HFF-Myc (cell line): ENCODE measurements at regions not wholly inside any gene's neighbourhood (a gene's known extent, or its start where the extent isn't known, plus 50 kb on each side); places are given as distances from the start of the nearest gene placed in this dataset.

Experiments used
- DNase-seq: peaks from one replicate; pipeline ENCODE4 v3.0.0-alpha.2; 2011; ENCODE audit warnings: low read depth; ENCODE audit errors: extremely low read depth
- H3K4me3 ChIP-seq: replicated peaks from 2 replicates; pipeline ENCODE4 v1.5.1; 2011; ENCODE audit warnings: low read depth, mild to moderate bottlenecking, control low read depth, low read length
- TF ChIP-seq, protein P1 (sequence below): IDR thresholded peaks from 2 replicates; pipeline ENCODE4 v1.5.1; 2012; ENCODE audit warnings: mild to moderate bottlenecking, low read depth, low read length, control low read depth; ENCODE audit errors: missing control alignments

DNA sequence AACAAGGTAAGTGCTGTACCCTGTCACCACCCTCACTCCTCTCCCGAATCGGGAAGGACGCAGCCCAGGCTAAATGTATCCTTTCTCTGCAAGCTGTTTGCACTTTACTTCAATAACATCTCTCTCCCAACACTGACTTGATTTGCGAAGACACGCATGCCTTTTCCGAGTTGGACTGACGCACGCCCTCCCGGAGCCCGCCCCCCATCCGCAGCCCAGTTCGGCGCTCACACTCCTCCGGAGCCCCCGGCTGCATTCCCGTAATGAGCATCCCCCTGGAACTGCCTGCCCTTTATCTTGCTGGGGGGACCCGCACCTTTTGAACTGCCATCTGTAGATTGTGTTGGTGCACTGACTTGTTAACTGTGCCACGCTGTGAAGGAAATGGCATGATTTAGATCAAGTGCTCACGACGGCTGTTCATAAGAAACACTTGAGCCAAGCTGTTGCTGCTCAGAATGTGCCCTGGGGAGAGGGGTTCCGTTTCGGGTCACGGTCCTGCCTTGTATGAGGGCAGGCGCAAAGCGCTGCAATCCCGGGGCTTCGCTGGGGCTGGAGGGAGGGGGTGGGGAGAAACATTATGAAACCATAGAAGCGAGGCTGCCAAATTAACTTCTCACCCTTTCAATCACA lies 176.6 kb upstream of the CDKN3 start:
- no peak for DNase-seq
- TF ChIP-seq, protein P1, sequence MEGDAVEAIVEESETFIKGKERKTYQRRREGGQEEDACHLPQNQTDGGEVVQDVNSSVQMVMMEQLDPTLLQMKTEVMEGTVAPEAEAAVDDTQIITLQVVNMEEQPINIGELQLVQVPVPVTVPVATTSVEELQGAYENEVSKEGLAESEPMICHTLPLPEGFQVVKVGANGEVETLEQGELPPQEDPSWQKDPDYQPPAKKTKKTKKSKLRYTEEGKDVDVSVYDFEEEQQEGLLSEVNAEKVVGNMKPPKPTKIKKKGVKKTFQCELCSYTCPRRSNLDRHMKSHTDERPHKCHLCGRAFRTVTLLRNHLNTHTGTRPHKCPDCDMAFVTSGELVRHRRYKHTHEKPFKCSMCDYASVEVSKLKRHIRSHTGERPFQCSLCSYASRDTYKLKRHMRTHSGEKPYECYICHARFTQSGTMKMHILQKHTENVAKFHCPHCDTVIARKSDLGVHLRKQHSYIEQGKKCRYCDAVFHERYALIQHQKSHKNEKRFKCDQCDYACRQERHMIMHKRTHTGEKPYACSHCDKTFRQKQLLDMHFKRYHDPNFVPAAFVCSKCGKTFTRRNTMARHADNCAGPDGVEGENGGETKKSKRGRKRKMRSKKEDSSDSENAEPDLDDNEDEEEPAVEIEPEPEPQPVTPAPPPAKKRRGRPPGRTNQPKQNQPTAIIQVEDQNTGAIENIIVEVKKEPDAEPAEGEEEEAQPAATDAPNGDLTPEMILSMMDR = no peak
- H3K4me3 ChIP-seq = no peak overlapping the region; the same call in 1 of the 2 replicates

DNA sequence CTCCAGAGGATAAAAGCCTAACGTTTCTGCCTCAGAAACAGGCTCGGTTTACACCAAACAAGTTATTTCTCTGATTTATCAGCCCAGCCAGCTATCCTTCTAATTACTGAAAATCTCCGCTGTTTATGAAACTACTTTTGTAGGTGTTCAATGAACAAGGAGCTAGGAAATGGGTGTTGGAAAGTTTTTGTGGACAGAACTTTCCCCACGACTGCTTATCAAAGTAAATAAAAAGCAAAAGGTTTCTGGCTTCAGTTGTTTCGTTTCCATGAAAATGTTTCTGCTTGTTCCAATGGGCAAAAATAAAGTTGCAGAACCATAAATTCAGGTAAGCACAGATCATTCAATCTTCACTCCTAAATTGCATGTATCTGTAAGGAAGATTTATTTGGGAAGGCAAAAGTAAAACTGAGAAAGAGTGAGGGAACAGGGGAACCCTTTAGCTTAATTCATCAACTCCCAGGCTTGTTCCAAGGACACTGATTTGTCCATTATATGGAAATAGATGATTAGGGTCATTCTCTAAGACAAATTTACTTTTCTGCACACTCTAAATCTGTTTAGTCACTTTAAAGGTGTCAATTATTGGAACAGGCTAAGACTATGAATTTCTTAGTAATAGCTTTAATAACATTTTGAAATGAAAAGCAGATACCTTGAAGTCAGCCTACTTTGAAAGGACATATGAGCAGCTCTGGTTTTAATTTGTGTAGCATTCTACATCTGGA lies 175.9 kb upstream of the CDKN3 start:
- TF ChIP-seq, protein P1 = no peak
- DNase-seq = no peak
- H3K4me3 ChIP-seq = no peak overlapping the region

DNA sequence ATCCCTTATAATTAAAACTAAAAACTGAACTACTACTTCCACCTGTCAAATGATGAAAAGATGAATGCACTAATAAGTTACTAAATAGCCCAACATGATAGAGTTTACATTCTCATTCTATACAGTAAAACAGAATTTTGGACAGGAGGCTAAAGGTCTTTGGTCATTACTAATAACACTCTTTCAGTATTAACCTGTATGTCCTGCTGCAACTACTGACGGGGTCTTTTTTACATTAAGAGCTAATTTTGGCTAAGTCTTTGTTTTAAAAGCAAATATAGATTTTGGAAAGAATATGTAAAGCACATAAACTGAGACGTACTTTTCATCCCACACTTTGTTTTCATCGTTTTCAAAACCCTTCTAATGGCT lies 175.4 kb upstream of the CDKN3 start:
- TF ChIP-seq, protein P1 = no peak
- no peak for DNase-seq
- H3K4me3 ChIP-seq = no peak overlapping the region

DNA sequence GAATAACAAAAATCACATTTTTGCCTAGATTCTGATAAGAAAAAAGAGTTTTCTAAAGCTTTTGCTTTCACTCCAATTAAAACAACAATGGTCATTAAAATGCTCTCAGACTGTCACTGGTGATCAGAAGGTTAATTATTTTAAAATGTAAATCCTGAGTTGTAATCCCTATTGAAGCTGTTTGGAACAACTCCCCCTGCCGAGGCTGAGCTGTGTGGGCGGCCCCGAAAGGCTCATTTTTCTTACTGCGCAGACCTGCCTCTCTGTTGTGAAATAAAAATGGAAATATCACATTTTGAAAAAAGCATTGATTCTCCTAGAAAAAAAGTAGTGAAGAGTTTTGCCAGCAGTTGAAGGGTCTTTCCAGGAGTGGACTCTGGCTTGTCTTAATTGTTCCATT lies 174.8 kb upstream of the CDKN3 start:
- TF ChIP-seq, protein P1 = no peak
- no peak for DNase-seq
- no peak overlapping the region for H3K4me3 ChIP-seq

DNA sequence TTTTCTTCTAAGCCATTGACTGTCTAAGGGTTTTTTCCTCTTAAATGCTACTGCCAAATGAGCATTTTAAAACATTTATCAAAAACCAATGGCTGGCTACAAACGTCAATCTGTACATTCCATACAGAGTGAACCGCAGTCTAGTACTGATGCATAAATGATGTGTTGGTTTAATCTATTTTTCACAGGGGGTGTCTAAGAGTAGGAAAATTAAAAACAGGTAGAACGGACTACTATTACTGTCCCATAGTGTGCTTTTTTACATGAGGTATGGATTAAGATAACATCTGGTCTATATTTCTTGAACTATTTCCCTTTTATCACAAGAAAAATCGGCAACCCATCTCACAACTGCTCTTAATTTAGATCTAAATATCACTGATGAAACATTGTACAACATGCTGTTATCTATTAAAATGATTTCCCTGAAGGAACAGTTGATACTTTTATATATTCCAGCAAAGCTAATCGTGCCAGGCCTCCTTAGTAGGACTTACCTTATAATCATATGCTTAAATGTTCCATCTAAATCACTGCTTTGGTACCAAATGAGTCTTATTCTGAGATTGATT lies 172.9 kb upstream of the CDKN3 start:
- H3K4me3 ChIP-seq = no peak overlapping the region
- no peak for DNase-seq
- TF ChIP-seq, protein P1 = no peak

DNA sequence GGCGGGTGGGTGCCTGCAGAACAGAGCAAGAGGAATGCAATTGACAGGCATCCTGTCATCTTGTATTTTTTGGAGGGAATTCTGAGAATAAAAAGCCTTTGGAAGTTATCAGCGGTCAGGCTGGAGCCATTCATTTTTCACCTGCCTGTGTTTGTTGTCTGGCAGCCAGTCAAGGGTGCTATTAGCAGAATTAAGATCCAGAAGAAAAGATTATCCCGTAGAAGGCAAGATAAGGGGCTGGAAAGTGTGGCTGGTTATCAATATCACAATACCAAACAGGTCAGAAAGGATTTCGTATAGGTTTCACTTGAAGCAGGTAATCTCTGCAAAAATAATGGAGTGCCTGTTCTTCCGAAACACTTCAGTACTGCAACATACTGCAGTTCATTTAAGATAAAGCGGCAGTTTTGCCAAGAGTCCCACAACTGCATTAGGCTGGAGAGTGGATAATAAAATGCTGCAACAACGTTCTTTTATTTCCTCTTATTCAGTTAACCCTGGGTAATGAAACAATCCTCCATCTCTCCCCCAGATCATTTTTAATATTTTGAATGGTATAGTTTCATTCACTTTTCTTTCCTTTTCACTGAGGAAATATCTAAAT lies 171.2 kb upstream of the CDKN3 start:
- no peak overlapping the region for H3K4me3 ChIP-seq

More for the DNA sequence above, 171.2 kb upstream of the CDKN3 start:
- no peak for DNase-seq
- TF ChIP-seq, protein P1 = no peak
